ENCODE measurements at regions not wholly inside any gene's neighbourhood (a gene's known extent, or its start where the extent isn't known, plus 50 kb on each side); places are given as distances from the start of the nearest gene placed in this dataset.

DNA sequence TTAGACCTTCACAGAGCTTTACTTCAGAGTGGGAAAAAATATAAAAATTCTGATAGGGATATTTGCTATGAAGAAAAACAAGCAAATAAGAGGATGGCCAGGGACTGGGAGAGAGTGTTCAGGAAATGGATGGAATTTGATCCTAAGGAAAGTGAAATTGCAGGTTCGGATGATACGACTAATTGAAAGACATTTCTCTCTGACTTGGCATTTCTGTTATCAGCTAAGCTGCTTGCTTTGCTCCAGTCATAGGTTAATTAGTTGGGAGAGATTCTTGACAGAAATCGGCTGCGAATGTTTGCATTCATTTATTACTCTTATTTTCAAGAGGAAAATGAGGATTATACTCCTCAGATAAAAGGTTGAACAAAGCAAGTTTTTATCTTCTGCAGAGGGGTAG, 808.7 kb upstream of the NECTIN3 start:
- TF ChIP-seq POLR2AphosphoS5 (IDR thresholded peaks at IDR 0.05; ENCODE audit: borderline replicate concordance, low read depth, low read length) = no peak
- TF ChIP-seq EZH2 (IDR thresholded peaks at IDR 0.05) = no peak
- no peak for TF ChIP-seq FOXP2 (optimal IDR thresholded peaks at IDR 0.05; ENCODE audit: control extremely low read depth, extremely low read length, insufficient read depth)

Data from SK-N-MC (cell line).